Endometrial microvascular endothelial cells (primary cell): ENCODE measurements at regions not wholly inside any gene's neighbourhood (a gene's known extent, or its start where the extent isn't known, plus 50 kb on each side); places are given as distances from the start of the nearest gene placed in this dataset.

Source experiments
- in situ Hi-C: cut with HindIII; loops from 2 replicates; pipeline ENCODE4 v1.10.0; 2017; ENCODE audit warnings: low sequenced_read_pairs, low pct_unique_long_range_greater_than_20kb; ENCODE audit errors: inconsistent ontology term

DNA sequence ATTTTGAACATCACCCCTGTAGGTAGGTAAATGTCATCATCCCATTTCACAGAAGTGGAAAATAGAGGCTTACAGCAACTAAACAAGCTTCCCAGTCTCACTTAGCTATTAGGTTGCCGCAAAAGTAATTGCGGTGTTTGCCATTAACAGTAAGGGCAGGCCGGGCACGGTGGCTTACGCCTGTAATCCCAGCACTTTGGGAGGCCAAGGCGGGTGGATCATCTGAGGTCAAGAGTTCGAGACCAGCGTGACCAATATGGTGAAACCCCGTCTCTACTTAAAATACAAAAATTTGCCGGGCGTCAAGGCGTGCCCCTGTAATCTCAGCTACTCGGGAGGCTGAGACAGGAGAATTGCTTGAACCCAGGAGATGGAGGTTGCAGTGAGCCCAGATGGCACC, 179.7 kb downstream of the IRF8 start:
- in situ Hi-C loops: loop anchor here (10.0 kb wide), 2 partner anchors 266 to 436 kb away; partner anchors contain the start of gene FOXF1

DNA sequence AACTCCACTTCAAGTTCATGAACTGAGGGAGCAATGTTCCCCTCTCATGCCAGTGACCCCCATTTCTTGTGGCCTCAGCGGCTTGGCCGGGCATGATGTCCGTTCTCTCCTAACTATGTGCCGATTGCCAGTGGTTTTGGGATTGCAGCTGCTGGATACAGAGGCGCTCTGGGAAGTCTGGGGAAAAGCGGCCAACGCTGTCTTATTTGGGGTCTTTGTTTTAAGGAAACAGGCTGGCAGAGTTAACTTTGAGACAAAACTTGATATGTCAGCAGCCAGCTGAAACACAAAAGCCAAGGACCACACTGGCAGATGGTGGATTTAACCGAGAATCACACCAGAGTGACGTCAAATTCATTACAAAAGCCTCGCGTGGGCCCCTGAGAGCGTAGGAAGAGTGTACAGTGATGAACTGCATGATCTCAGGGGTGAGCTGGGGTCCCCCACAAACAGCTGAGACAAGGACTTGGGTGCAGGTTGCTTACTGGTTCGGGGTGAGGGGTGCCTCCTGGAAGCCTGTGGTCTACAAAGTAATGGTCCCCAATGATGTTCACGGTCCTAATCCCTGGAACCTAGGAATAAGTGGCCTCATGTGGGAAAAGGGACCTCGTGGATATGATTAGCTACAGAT, 180.4 kb downstream of the IRF8 start:
- in situ Hi-C loops: loop anchor here (10.0 kb wide), 2 partner anchors 265 to 435 kb away; partner anchors contain the start of gene FOXF1

DNA sequence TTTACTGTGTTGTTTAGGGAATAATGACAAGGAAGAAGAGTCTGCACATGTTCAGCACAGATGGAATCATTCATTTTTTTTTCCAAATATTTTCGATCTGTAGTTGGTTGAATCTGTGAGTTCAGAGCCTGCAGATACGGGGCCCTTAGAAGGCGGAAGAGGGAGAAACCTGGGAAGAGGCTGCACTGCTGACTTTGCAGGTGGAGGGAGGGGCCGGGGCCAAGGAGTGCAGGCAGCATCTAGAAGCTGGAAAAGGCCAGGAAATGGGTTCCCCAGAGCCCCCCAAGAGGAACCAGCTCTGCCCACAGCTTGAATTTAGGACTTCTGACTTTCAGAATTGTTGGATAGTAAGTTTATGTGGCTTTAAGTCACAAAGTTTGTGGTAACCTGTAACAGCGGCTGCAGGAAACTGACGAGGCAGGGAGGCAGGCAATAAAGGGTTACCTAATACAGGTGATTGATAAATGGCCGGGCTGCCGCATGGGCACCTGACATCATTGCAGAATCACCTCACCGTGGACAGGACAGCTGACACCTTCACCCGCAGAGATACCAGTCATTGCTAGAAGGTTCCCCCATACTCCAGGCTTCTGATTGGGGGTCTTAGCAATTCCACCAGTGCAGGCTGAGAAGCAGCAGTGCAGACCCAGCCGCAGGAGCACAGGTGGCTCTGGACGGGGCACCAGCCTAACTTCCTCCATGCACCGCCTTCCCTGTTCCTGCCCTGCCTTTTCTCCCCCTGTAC, 181.3 kb downstream of the IRF8 start:
- in situ Hi-C loops: no loop called here

DNA sequence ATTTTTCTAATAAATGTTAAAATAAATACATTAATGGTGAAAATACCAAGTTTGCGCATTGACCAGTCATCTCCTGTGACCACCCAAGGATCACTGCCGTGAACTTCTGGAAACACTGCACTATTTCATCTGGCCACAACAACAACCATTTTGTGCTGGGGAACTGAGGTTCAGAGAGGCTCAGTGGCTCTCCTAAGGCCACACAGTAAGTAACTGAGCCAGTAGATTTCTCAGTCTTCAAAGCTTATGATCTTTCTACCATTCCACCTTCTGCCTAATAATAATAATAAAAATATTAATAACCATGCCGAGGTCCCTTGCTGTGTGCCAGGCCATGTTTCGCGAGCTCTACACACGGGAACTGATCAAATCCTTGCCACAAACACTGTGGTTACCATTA, 182.0 kb downstream of the IRF8 start:
- in situ Hi-C loops: no loop called here

DNA sequence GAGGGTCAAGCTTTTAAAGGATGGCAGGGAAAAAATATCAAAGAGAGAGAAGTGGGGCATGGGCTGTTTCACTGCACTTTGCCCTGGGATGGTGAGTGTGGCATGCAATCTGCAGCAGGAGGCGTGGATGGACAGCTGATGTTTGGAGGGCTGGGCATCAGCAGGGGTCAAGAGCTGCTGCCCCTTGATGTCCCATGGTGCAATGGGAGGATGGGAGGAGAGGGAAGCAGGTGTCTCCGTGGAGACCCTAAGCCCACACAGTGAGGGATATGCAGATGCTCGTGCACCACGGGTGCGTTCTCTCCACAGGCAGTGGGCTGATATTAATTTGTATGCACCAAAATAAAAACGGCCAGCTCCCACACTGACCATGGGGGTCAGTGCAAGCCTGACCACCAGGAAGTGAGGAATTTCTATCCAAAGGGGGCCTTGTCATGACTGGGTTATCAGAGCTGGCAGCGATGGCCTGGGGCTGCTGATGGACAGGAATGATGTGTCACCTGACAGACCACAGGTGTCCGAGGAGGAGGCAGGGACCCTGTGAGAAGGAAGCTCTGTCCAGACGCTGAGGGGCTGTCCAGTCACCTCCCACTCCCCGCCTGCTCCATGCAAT, 183.6 kb downstream of the IRF8 start:
- in situ Hi-C loops: no loop called here

DNA sequence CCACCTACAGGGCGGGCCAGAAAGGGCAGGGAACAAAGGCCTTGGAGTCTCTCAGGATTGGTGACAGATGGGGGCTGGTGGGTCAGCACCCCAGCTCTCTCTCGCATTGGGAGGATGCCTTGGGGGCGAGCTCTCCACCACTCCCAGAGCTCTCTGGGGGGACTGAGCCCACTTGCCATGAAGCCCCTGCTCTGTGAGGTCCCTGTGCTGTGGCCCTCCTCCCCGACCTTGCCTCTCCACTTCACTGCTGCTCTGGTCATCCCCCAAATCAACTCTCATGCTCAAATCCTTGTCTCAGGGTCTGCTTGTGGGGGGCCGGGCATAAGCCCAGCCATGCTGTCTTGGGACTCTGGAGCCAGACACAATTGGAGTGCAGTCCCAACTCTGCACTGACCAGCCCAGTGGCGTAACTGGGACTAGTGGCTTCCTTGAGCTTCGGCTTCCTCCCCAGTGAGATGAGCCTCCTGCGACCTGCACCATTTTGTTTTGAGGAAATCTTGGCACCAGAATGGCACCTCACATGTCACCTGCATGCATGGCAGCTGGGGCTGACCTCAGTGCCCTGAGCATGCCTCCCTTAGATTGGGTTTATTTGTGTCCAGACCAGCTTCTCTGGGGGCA, 184.5 kb downstream of the IRF8 start:
- in situ Hi-C loops: no loop called here

DNA sequence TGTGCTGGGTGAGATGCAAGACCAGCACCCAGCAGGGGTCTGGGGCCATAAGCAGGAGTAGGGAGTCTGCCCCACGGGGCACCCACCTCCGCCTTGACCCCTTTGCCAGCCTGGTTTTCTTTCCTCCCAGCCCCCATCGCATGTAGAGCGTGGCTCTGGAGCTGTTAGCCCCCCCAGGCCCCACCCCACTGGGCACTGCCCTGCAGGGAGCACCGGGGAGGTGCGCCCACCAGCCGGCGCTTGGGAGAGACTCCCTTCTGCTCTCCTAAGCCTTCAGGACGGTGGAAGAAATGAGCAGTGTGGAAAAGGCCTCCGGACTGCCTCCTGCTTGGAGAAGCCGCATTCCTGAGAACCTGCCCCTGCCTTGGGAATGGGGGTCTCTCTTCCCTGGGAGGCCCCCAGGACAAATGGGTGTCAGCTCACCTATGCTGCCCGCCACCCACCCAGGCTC, 186.2 kb downstream of the IRF8 start:
- in situ Hi-C loops: no loop called here

DNA sequence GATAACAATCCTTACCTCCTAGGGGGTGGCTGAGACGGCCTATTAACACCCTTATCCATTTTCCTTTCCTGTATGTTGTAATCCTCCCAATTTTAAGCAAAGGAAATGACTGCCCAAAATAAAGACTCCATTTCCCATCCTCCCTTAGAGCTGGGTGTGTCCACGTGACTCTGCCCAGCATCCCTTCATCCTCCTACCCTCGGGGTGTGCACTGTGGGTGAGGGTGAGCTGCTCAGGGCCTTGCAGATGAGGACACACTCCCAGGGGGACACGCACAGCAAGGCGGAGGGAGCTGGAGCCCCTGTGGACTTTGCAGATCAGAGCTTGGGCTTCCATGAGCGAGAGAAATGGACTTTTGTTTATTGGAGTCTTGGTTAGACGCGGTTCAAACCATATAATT, 186.8 kb downstream of the IRF8 start:
- in situ Hi-C loops: no loop called here

DNA sequence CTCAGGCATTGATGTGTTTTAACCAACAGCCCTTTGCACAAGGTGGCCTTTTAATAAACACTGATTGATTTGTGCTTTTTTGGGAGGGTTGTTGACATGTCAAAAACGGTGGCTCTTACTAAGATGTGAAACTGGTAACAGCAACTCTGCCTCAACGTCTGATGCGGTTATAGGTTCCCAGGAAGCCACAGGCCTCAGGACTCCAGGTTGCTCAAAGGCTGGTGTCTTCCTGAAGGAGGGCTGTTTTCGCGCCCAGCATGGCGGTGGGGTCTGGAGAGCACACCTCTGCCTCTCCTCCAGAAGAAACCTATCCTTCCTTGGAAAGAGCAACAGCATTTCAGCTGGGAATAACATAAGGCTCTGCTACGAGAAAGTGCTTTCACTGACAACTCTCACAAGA, 187.5 kb downstream of the IRF8 start:
- in situ Hi-C loops: no loop called here

DNA sequence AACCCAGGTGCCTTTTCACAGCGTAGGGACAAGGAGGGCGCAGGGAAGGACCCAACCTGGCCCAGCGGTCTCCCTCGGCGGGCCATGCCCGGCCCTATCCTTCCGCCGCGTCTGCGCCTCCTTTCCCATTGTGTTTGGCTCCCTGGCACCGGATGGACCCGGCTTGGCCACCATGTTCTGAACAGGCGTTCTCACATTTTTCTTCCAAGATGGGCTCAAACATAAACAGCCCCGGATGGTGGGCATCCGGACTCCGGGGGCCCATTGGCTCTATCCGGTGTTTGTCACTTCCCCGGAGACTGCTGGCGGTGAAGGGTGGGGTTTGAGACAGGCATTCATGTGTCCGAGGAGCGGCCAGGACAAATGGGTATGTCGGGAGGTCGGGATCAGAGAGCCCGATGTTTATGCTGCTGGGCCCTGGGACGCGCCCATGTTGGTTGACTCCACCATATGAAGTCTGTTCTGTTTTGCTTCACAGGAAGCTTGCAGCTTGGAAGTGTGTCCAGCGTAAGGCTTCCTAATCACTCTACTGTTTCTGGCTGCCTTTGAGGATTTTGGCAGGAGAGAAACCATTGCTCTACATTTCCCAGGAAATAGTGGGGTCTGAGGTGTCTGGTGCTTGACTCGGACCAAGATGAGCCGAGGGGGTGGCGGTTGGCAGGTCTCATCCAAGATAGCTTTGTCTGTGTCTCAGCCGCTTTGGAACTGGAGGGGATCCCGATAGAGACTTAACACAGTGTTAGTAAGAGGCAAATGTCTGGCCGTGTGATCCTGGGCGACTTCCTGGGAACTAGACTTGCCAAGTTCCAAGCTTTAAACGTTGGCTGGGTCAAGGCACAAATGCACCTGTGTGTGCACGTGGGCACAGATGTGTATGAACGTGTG, 188.3 kb downstream of the IRF8 start:
- in situ Hi-C loops: no loop called here

DNA sequence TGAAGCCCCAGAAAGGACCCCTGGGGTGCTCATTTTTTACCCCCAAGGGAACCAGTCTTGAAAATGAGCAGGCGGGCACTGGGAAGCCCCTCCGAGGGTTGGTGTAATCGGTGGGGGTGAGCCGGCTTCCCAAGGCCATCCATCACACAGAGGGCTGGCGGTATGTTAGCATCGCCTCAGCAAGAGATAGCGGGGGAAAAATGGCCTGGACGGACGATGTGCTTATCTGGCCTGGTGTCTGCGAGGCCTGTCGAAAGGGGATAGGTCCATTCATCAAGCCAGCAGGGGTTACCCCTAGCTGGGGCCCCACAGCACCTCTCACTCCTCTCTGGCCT, 188.9 kb downstream of the IRF8 start:
- in situ Hi-C loops: no loop called here

DNA sequence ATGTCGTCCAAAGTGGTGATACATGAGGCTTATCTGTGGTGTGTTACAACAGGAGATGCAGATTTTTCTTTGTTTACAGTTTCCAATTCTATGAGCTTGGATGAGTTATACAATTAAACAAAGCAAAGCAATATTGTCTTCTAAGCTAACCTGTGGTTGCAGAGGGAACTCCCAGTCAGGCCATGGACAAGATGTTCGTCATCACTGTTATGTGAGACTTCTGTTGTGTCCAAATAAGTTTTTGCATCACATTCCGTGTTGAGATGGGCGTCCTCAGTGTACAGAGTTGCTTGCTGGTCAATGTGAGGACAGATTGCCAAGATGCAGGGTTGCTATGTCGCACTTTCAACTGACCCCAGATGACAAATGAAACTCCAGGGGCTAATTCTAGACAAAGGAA, 189.3 kb downstream of the IRF8 start:
- in situ Hi-C loops: no loop called here

DNA sequence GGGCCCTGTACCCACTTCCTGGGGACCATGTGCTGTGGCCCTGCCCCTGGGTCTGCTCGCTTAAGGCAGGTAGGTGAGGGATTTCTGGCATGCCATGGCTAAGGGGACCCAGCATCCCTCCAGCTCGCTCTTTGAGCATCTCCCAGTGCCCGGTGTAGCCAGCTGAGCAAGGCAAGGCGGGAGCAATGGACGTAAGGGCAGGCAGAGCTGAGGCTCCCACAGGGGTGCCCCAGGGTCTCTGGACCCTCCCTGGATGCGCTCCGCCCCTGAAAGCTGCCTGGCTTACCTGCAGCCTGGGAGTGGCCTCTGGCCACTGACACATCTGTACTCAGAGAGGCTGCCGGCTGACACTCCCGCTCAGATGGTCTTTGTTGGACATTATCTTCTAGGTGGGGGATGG, 189.9 kb downstream of the IRF8 start:
- in situ Hi-C loops: no loop called here

DNA sequence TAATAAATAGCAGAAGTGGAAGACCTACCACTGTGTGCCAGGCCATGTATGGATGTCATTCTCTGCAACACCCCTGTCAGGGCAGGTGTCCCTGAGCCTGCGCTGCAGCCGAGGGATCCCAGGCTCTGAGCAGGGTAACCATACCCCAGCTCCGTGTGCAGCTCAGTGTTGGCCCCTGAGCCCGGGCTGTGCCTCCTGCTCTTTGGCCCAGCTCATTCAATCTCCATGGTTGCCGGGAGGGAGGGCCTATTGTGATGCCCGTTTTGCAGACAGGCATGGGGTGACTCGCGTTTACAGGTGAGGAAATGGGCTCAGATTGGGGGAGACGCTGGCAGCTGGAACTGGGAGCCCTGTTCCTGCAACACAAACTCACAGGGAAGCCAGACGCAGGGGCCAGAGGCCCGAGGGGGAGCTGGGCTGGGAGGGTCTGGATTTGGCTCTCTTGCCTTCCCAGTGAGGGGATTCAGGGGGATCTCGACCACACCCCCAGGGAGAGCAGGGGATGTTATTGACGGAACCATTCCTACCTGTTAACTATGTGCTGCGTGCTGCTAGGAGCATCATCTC, 190.5 kb downstream of the IRF8 start:
- in situ Hi-C loops: no loop called here

DNA sequence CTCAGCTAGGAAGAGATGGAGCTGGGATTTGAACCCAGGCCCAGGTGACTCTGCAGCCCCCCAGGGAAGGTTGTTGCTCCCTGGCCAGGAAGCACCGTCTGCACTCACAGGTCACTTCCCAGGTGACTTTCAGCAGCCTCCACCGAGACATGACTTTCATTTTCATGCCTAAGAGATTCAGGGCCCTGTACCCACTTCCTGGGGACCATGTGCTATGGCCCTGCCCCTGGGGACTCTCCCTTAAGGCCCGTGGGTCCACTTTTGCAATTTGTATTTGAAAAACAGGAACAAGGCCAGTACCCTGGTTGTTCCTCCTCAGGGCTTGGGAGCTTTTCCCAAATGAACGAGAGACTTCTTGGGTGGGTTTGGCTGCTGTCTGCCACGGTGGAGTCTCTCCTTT, 191.0 kb downstream of the IRF8 start:
- in situ Hi-C loops: no loop called here

DNA sequence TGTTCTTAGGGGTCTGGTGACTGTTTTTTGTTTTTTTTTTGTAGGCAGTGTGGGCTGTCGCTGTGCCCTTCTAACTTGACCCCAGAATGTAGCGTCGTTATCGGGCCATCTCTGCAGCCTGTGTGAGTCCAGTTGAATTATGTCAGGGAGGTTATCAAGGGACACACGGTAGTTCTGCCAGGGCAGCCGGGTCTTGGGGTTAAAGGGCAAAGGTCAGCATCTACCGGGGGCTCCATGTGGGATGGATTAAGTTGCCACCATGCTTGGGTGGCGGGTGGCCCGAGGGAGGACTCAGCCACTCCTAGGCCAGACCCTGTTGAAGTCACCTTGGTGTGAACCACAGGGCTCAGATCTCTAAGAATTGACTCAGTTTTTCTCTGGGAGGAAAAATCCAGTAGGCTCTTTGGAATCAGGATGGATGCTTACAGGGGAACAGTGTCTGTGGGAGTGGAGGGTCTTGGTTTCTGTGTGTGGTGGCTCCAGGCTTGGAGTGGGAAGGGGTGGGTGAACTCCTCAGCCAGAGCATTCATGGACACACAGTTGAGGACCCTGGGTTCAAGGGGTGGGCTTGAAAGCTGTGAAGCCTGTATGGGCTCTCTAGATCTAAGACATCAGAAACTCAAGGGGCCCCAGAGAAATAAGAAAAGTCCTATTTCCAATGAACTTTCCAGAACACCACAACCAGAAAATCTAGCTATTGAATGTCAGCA, 191.7 kb downstream of the IRF8 start:
- in situ Hi-C loops: no loop called here

DNA sequence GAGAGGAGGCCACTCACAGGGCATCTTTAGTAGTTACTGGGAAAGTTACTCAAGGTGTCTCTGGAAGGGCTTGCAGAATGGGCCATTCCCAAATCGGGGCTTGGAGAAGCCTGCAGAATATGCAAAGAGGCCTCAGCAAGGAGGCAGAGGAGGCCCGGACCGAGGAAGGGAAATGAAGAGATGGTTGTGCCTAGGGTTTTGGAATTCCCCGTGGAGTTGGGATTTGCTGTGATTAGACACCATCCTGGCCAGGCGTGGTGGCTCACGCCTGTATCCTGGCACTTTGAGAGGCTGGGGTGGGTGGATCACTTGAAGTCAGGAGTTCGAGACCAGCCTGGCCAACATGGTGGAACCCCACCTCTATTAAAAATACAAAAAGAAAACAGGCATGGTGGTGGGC, 193.0 kb downstream of the IRF8 start:
- in situ Hi-C loops: no loop called here
